ENCODE measurements at regions not wholly inside any gene's neighbourhood (a gene's known extent, or its start where the extent isn't known, plus 50 kb on each side); places are given as distances from the start of the nearest gene placed in this dataset.

- no peak for TF ChIP-seq CTCF (IDR thresholded peaks at IDR 0.05; ENCODE audit: control insufficient read depth, insufficient read depth, low read depth, low read length, missing control alignments)
- no peak for DNase-seq (ENCODE audit: low read depth)
- H3K4me3 ChIP-seq (ENCODE audit: control insufficient read depth, low read depth, low read length), result no peak overlapping the region
These were observed 233.9 kb downstream of the ERMARD start for GRCh38 chr6:169985121-169986015.

- no peak for TF ChIP-seq CTCF (IDR thresholded peaks at IDR 0.05; ENCODE audit: control insufficient read depth, insufficient read depth, low read depth, low read length, missing control alignments)
- no peak overlapping the region for H3K4me3 ChIP-seq (ENCODE audit: control insufficient read depth, low read depth, low read length)
- no peak for DNase-seq (ENCODE audit: low read depth)
These were observed 233.0 kb downstream of the ERMARD start for GRCh38 chr6:169984181-169985120.

- H3K4me3 ChIP-seq (ENCODE audit: control insufficient read depth, low read depth, low read length), result no peak overlapping the region
- DNase-seq (ENCODE audit: low read depth), result no peak
- no peak for TF ChIP-seq CTCF (IDR thresholded peaks at IDR 0.05; ENCODE audit: control insufficient read depth, insufficient read depth, low read depth, low read length, missing control alignments)
These were observed 232.2 kb downstream of the ERMARD start for GRCh38 chr6:169983651-169984050.

GRCh38 chr6:169982461-169983386, 231.3 kb downstream of the ERMARD start:
- H3K4me3 ChIP-seq (ENCODE audit: control insufficient read depth, low read depth, low read length), result no peak overlapping the region
- TF ChIP-seq CTCF (IDR thresholded peaks at IDR 0.05; ENCODE audit: control insufficient read depth, insufficient read depth, low read depth, low read length, missing control alignments), result no peak
- no peak for DNase-seq (ENCODE audit: low read depth)

GRCh38 chr6:169981969-169982368, 230.5 kb downstream of the ERMARD start:
- TF ChIP-seq CTCF (IDR thresholded peaks at IDR 0.05; ENCODE audit: control insufficient read depth, insufficient read depth, low read depth, low read length, missing control alignments), result no peak
- no peak overlapping the region for H3K4me3 ChIP-seq (ENCODE audit: control insufficient read depth, low read depth, low read length)
- DNase-seq (ENCODE audit: low read depth), result no peak

GRCh38 chr6:169981568-169981967, 230.1 kb downstream of the ERMARD start:
- H3K4me3 ChIP-seq (ENCODE audit: control insufficient read depth, low read depth, low read length), result no peak overlapping the region
- TF ChIP-seq CTCF (IDR thresholded peaks at IDR 0.05; ENCODE audit: control insufficient read depth, insufficient read depth, low read depth, low read length, missing control alignments), result no peak
- DNase-seq (ENCODE audit: low read depth), result no peak
